MCF 10A (cell line): ENCODE measurements at regions not wholly inside any gene's neighbourhood (a gene's known extent, or its start where the extent isn't known, plus 50 kb on each side); places are given as distances from the start of the nearest gene placed in this dataset.
A peak's percentile ranks its signal among the peaks of the same experiment; 100 is the strongest.
"Not testable (repeated sequence)": the region's sequence is repeated elsewhere in the genome, so short reads cannot be mapped to it uniquely, and the experiment has no call there.

Source experiments
- BruUV-seq: library from RNA; stranded (reverse); fragments of 400-500 nt; replicated peaks from 2 replicates; lab custom pipeline; 2021; lab: Mats Ljungman, UMichigan
- CTCF ChIA-PET: fragments of 300-600 bp; sonication (Branson Sonifier 250); formaldehyde crosslinking; extraction: SDS; loops from one replicate; lab custom pipeline; 2021; ENCODE audit warnings: antibody characterized with exemption, inconsistent platforms; lab: Yijun Ruan, JAX
- POLR2A ChIA-PET: fragments of 300-600, 350-650 bp; sonication (Branson Sonifier 250); formaldehyde crosslinking; extraction: SDS; loops from one replicate; lab custom pipeline; 2020; ENCODE audit warnings: antibody characterized with exemption, inconsistent platforms; lab: Yijun Ruan, JAX
- DNase-seq: peaks from one replicate; pipeline ENCODE4 v3.0.0-alpha.2; 2018; ENCODE audit not compliant: unreplicated experiment
- H3K27ac Mint-ChIP-seq: one replicate; pipeline ENCODE4 v1.8.0; 2022; ENCODE audit warnings: mild to moderate bottlenecking, low read depth, mixed read lengths; ENCODE audit not compliant: unreplicated experiment
- H3K27me3 Mint-ChIP-seq: one replicate; pipeline ENCODE4 v1.8.0; 2022; ENCODE audit warnings: mixed read lengths; ENCODE audit not compliant: insufficient read depth, unreplicated experiment
- H3K36me3 Mint-ChIP-seq: one replicate; pipeline ENCODE4 v1.8.0; 2022; ENCODE audit warnings: mild to moderate bottlenecking, moderate library complexity, mixed read lengths; ENCODE audit not compliant: insufficient read depth, unreplicated experiment
- H3K4me1 Mint-ChIP-seq: one replicate; pipeline ENCODE4 v1.8.0; 2022; ENCODE audit warnings: mixed read lengths; ENCODE audit not compliant: insufficient read depth, unreplicated experiment
- H3K4me3 Mint-ChIP-seq: one replicate; pipeline ENCODE4 v1.8.0; 2022; ENCODE audit warnings: mild to moderate bottlenecking, moderate library complexity, mixed read lengths; ENCODE audit not compliant: unreplicated experiment
- H3K9me3 Mint-ChIP-seq: one replicate; pipeline ENCODE4 v1.8.0; 2022; ENCODE audit warnings: mixed read lengths; ENCODE audit not compliant: unreplicated experiment
- CTCF ChIP-seq: fragments of 200-600 bp; IDR thresholded peaks from one replicate; pipeline ENCODE4 v1.8.0; 2022; ENCODE audit warnings: antibody characterized with exemption, mild to moderate bottlenecking; ENCODE audit not compliant: unreplicated experiment
- intact Hi-C: fragments of 100-400 bp; cut with micrococcal nuclease; formaldehyde crosslinking; loops from 2 replicates; pipeline ENCODE4 v1.14.1; 2022

DNA sequence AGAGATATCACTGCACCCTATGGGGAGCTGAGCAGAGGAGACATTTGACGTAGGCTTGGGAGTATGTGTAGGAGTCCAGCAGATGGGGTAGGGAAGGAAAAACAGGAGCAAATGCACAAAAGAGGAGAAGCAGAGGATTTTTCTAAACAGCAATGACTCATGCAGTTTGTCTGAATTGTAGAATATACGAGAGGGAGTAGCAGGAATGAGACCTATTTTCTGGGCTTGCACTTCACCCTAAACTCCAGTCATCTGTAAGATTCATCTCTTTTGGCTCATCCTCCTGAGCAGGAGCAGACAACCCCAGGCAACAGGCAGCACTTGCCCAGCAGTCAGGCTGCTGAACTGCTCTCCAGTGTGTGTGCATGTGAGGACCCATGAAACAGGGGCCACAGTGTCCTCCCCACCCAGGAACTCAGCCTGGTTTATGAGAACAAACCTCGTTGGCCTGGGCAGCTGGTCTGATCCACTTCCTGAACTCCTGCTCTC, 100.2 kb upstream of the CDC42EP3 start:
- Mint-ChIP-seq H3K4me1 (peaks cover 46% of the 10 kb centered on the region), H3K27ac (peak overlapping the region; percentile 55), H3K4me3 (no peak overlapping the region), H3K27me3 (no peaks in the 10 kb centered on the region), H3K9me3 (no peaks in the 10 kb centered on the region), H3K36me3 (peaks cover 6% of the 10 kb centered on the region)
- intact Hi-C loops, result no loop called here
- POLR2A ChIA-PET, result interaction anchor here (0.7 kb wide), 1 partner anchor 100 kb away, joined by 3 read pairs; no protein-coding TSS in a partner anchor
- no peak for TF ChIP-seq CTCF
- CTCF ChIA-PET, result interaction anchor here (0.6 kb wide), 1 partner anchor 356 kb away, joined by 3 read pairs; no protein-coding TSS in a partner anchor
- no TSS peak for BruUV-seq
- DNase-seq, result no peak

- Mint-ChIP-seq H3K4me3 (no peak overlapping the region), H3K4me1 (peaks cover 35% of the 10 kb centered on the region), H3K9me3 (no peaks in the 10 kb centered on the region), H3K27ac (no peak overlapping the region), H3K36me3 (peaks cover 6% of the 10 kb centered on the region), H3K27me3 (no peaks in the 10 kb centered on the region)
- intact Hi-C loops, result no loop called here
- BruUV-seq, result no TSS peak
- ChIA-PET POLR2A (interaction anchor here (1.0 kb wide), 1 partner anchor 9 kb away, joined by 4 read pairs; no protein-coding TSS in a partner anchor), CTCF (interaction anchor here (0.9 kb wide), 1 partner anchor 34 kb away, joined by 4 read pairs; no protein-coding TSS in a partner anchor)
- TF ChIP-seq CTCF, result no peak
- no peak for DNase-seq
These were observed 102.1 kb upstream of the CDC42EP3 start for GRCh38 chr2:37773371-37774130.

GRCh38 chr2:37774171-37774944, 102.9 kb upstream of the CDC42EP3 start:
- POLR2A ChIA-PET, result interaction anchor here (1.0 to 1.6 kb wide), 2 partner anchors 9 to 11 kb away, joined by 3 to 4 read pairs; no protein-coding TSS in a partner anchor
- H3K4me1 Mint-ChIP-seq, result peaks cover 32% of the 10 kb centered on the region
- H3K27ac Mint-ChIP-seq, intact Hi-C loops, CTCF ChIA-PET, DNase-seq, H3K9me3 Mint-ChIP-seq, H3K27me3 Mint-ChIP-seq, H3K36me3 Mint-ChIP-seq, BruUV-seq, H3K4me3 Mint-ChIP-seq: not testable (repeated sequence)

- peak overlapping the region; percentile 64 for H3K27ac Mint-ChIP-seq
- no TSS peak for BruUV-seq
- DNase-seq, result peak; percentile 67
- ChIA-PET POLR2A (interaction anchor here (1.6 kb wide), 1 partner anchor 10 kb away, joined by 3 read pairs; no protein-coding TSS in a partner anchor), CTCF (interaction anchor here (0.6 to 1.7 kb wide), 4 partner anchors 11 to 335 kb away, joined by 3 to 7 read pairs (median 4); no protein-coding TSS in a partner anchor)
- no peaks in the 10 kb centered on the region for H3K36me3 Mint-ChIP-seq
- H3K9me3 Mint-ChIP-seq, result no peaks in the 10 kb centered on the region
- peaks cover 38% of the 10 kb centered on the region for H3K4me1 Mint-ChIP-seq
- peak overlapping the region; percentile 13 for H3K4me3 Mint-ChIP-seq
- no peaks in the 10 kb centered on the region for H3K27me3 Mint-ChIP-seq
- TF ChIP-seq CTCF, result no peak
- intact Hi-C loops, result no loop called here
These were observed 103.8 kb upstream of the CDC42EP3 start for GRCh38 chr2:37774976-37775907.
